Islet precursor cell (in vitro differentiated cells): ENCODE measurements at regions not wholly inside any gene's neighbourhood (a gene's known extent, or its start where the extent isn't known, plus 50 kb on each side); places are given as distances from the start of the nearest gene placed in this dataset.
"Not testable (repeated sequence)": the region's sequence is repeated elsewhere in the genome, so short reads cannot be mapped to it uniquely, and the experiment has no call there.

ENCODE experiments used
- DNase-seq: peaks from one replicate; pipeline ENCODE4 v3.0.0-alpha.2; 2018

GRCh38 chr5:152623951-152624350, 218.9 kb upstream of the NMUR2 start:
- DNase-seq = no peak

DNA sequence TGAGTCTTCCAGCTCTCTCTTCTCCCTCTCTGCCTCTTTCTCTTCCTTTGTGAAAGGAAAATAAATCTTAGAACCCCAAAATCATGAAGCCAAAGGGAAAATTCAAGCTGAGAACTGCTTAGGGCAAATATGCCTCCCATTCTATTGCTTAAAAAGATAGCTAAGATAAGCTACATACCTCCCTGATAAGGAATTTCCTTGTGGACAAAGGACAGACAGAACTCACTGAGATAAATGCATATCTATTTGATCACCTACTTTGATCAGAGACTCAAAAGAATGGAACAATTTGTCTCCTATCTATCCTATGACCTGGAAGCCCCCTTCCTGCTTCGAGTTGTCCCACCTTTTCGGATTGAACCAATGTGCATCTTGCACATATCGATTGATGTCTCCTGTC, 220.6 kb upstream of the NMUR2 start:
- DNase-seq = no peak

GRCh38 chr5:152631221-152631620, 226.1 kb upstream of the NMUR2 start:
- DNase-seq = no peak

GRCh38 chr5:152632360-152632759, 227.3 kb upstream of the NMUR2 start:
- DNase-seq = no peak

DNA sequence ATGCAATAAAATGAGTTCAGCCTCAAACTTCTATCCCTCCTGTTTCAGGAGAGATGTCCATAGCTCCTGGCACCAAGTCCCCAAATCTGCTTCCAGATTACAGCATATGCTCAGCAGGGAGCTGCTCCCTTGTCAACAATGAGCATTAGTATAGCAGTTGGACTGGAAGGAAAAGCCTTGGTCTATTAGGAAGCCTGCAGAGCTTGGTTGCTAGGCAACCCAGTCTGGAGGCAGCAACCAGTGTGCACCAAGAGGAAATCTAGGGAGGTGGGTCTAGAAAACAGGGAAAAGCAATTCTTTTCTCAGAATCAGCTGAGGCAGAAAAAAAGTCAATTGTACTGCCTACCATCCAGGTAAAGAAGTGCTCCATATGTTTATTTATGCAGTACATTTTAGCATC, 229.5 kb upstream of the NMUR2 start:
- DNase-seq = peak; percentile 62

DNA sequence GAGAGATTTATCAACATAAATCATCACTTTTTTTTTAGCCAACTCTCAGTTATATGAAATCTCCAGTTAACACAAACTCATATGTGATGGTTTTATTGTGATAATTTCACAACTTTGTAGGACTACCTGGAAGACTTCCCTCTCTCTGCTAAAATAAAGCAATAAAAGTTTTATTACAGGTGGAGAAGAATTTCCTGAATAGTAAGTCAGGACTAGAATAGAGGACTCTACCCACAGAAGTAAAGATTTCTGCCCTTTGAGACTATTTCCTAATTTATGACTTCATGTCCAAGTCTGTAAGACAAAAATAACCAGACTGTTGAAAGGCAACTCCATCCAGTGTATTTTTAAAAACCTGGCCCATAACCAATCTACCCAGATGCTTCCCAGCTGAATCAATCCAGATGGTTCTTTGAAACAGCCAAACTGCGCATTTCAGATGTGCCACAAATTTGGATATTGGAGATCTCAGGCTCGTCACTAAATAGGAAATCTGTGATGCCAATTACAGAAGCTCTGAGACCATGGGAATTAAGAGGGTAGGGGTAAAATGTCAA, 234.0 kb upstream of the NMUR2 start:
- DNase-seq = no peak

DNA sequence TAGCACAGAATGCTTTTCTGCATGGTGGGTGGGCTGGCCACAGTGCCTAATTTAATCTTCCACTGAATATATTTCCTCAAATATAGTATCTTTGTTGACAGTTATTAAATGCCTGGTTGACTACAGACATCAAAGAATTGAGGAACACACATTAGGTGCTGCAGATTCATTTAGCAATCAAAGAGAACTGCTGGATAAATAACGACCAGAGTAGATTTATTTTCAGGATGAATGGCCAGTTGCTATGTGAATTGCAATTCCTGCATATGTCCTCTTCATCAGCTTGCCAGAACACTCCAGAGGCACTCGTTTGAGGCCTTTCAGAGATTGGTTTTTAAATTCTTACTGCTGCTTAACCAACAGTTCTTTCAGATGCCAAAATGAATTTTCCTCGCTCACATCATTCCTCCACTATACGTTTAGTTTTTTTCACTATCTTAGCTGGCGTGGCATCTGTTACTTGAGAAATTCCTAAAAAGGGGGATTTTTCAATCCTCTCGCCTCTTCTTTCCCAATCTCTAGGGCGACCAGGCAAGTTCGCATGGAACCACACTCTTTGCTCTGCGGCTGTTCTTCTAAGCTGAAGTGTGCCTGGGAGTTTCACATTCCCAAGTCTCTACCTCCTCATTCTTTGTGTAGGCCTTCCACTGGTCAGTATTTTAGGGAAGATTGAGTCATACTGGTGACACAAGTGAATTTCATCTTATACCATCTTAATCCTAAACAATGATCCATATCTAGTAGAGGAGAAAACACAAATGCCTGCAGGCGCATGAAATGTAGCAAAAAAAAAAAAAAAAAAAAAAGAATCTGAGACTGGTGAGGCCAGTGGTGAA, 237.1 kb upstream of the NMUR2 start:
- no peak for DNase-seq

- DNase-seq = no peak
Observed at GRCh38 chr5:152642880-152643279, 237.8 kb upstream of the NMUR2 start.

DNA sequence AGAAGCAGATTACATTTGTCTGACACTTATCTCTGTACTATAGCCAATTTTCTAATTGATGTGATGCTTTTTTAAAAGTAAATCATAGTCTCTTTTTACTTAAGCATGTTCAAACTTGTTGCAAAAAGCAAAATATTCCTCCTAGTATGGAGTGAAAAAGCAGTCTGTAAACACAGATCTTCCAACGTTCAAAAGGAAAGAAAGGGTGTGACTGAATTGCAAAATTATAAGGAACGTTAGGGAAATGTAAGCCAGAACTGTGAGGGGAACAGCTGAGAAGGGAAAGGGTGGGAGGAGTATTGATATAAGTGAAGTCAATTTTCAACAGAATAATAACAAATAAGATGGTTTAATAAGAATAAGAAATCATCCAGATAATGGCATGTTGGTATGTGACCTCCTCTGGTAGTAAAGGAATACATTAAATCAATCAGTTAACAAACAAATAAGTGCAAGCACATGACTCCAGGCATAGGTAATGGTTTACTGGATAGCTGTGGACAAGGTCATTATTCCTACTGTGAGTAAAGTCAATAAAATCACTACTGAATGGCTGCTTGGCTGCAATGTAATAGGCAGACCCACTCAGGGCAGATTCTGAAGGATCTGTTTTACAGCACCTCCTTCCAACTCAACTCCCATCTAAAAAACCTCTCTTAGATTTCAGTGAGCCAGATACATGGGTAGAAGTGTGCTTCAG, 239.1 kb upstream of the NMUR2 start:
- DNase-seq = no peak

DNA sequence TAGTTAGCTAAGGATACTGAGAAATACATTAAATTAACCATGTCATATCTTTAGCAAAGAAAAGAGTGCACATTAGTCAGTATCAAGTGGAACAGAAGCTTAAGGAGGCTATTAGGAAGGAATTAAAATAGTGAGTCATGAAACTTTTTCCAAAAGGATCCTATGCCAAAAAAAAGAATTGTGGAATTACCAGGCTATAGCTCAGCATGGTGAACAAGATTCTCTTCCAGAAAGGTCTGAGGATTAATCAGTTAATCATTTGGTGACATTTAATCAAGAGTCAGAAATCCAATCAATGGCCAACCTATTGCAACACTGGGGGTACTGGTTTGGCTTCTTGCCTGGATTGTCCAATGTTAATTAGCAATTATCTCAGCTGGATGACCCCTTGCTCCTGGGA, 244.5 kb upstream of the NMUR2 start:
- no peak for DNase-seq

- DNase-seq = peak; percentile 52
Observed at GRCh38 chr5:152650413-152650812, 245.3 kb upstream of the NMUR2 start.

DNA sequence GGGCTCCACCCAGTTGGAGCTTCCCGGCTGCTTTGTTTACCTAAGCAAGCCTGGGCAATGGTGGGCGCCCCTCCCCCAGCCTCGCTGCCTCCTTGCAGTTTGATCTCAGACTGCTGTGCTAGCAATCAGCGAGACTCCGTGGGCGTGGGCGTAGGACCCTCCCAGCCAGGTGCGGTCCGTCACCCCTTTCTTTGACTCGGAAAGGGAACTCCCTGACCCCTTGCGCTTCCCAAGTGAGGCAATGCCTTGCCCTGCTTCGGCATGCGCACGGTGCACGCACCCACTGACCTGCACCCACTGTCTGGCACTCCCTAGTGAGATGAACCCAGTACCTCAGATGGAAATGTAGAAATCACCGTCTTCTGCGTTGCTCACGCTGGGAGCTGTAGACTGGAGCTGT, 254.4 kb upstream of the NMUR2 start:
- not testable (repeated sequence) for DNase-seq

DNA sequence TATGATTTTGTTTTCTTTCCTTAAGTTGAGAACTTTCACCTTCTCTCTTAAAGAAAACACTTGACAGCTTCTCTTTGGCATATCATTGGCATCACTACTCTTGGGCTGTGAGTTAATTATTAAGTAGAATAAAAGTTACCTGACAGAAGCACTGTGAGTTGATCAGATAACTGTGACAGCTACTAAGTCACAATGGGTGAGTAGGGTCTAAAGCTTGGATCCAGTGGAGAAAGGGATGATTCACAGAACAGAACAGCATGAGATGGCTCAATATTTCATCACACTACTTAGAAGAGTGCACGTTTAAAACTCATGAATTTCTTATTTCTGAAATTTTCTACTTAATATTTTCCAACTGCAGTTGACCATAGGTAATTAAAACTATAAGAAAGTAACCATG, 268.5 kb upstream of the NMUR2 start:
- DNase-seq = no peak

DNA sequence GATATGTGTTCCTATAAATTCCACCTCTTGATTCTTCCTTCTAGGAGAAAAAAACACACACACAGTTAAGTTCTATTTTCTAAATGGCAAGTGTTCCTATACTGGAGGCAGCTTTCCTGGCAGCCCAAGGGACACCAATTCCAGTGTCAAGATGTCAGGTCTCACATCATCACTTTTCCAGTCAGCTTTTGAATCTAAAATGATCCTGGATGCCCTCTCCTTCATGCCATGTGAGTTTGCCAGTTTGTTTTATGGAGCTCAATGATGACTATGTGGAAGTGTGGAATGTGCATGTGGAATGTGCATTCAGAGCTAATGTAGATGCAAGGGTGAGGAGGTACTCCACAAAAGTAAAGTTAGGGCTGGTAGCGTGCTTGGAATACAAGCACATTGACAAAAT, 269.3 kb upstream of the NMUR2 start:
- DNase-seq = no peak

DNA sequence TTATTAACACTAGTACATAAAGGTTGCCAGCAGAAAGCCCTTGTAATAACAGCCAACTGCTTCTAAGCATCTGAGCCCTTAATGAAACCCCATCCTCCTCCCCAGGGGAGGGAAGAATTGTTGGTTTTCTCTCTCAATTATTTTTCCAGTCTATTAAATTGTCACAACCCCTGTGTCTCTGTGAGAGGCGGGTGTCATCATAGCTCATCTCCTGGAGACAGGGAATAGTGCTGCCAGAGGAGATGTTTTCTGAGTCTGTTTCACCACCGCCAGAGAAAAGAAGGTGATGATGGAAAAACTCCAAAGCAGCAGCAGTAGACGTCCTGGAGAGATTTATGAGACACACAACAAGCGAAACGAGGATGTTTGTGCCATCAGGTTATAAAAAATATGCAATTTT, 271.1 kb upstream of the NMUR2 start:
- DNase-seq = no peak

GRCh38 chr5:152683205-152683604, 278.1 kb upstream of the NMUR2 start:
- DNase-seq = no peak

- no peak for DNase-seq
Observed at GRCh38 chr5:152686931-152687330, 281.9 kb upstream of the NMUR2 start.

DNA sequence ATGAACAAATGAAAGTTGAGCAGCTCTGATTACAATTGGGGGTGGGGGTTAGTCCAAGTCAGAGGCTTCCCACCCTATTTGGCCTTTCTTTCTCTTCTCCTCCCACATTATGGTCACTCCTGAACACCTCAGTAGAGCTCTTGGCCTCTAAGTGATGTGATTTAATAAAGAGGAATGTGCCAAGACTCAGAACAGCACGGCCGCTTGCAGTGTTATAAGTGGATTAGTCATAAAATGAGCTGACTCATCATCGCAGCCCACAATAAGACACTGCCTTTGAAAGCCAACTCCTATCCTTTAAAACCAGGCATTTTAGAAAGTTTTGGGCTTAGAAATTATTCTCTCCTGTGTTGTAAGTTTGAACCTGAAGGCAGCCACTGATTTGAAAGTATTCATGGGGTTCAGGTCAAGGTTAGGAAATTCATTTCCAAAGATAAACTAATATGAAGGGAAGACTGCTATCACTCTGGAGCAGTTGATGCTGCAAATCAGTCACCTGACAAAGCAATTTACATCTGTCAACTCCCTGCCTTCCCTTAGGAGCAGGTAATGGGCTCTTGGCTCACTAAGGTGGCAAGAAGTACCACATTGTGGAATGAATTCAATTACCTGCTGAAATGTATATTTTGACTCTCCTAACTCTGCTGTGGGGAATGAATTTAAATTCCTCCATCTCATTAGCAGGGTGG, 283.6 kb upstream of the NMUR2 start:
- DNase-seq = peak; percentile 79

DNA sequence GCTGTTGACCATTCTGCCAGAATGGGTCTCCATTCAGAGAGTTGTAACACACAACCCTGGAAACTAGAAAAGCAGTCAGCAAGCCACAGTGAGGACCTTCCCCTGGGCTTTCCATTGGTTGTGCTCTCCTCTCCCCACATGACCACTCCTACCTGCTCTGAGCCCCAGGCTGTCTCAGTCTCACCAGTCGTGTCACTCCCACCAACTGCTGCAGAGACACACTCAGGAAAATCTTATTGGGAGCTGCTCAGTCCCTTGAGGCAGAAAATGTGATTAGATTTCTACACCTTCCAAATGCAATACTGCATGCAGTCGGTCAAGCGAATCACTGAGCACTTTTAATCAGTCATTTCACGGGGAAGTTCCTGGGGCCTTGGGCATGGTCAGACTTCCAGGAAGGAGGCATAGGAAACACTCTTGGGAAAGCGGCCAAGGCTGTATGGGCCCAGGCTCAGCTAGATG, 284.2 kb upstream of the NMUR2 start:
- DNase-seq = peak; percentile 66

GRCh38 chr5:152694231-152694630, 289.2 kb upstream of the NMUR2 start:
- no peak for DNase-seq

DNA sequence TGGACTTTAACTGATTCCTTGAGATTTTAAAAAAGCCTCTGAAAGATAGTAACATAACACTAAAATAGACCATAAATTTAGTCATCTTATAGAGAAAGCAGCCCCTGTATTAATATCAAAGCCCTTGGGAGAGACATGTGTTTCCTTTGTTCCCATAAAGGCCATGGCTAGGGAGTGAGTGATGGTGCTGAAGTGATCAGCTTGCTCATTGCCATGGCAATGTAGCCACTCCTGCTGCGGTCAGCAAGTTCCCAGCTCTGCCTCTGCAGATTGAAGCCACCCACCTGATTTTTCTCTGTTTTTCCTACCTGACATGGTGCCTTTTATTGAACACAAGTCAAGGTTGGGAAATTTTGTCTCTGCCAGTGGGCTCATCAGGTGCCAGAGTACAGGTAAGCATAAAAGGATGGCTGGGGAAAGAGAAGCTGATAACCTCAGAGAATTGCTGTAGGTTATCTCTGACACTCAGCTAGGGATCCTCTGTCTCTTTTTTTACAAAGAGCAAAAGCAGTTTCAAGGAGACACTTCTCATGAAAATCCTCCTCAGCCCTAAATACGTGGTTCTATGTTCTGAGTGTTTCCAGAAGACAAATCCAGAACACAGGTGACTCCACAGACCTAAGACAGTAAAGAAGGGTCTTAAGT, 296.3 kb upstream of the NMUR2 start:
- no peak for DNase-seq

- no peak for DNase-seq
Observed at GRCh38 chr5:152704286-152704685, 299.2 kb upstream of the NMUR2 start.

DNA sequence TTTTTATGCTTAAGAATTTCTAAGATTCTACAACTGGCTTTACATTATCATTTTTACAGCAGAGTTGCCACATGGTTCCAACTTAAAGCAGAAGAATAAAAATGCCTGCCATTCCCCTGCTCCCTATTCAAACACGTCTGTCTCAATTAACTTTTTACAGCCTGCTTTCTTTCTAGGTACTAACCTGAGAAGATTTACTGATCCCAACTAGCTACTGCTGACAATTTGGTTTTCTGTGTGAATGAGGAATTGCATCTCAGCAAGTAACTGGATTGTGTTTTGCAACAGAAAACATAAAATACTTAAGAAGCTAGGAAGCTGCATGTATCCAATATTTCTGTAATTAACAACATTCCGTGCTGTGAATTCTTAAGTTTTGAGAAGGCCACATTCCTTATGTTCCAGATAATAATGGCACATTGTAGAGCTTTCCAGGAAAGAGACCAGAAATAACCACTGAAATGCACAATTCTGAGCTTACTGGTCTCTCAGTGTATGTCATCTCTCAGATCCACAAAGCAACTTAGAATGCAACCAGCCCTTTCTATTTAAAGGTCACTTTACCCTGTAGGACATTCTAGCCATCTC, 306.8 kb upstream of the NMUR2 start:
- no peak for DNase-seq
